Endothelial cell of umbilical vein (primary cell): ENCODE measurements at regions not wholly inside any gene's neighbourhood (a gene's known extent, or its start where the extent isn't known, plus 50 kb on each side); places are given as distances from the start of the nearest gene placed in this dataset.
"Not testable (repeated sequence)": the region's sequence is repeated elsewhere in the genome, so short reads cannot be mapped to it uniquely, and the experiment has no call there.

Experiments used
- BruUV-seq: library from RNA; stranded (reverse); fragments of 400-500 nt; replicated peaks from 2 replicates; lab custom pipeline; 2021; lab: Mats Ljungman, UMichigan
- CTCF ChIA-PET: fragments of 300-600, 350-600 bp; sonication (Branson Sonifier 250); formaldehyde crosslinking; loops from one replicate; lab custom pipeline; 2021; ENCODE audit warnings: antibody characterized with exemption, inconsistent platforms; lab: Charles Lee
- POLR2A ChIA-PET: fragments of 300-600, 350-600 bp; sonication (Branson Sonifier 250); formaldehyde crosslinking; loops from one replicate; lab custom pipeline; 2021; ENCODE audit warnings: antibody characterized with exemption, inconsistent platforms; lab: Charles Lee
- DNase-seq: peaks from one replicate; pipeline ENCODE4 v3.0.0-alpha.2; 2011; ENCODE audit warnings: low read depth, low spot score
- FAIRE-seq: peaks from 2 replicates; lab custom pipeline; 2011; peaks lifted over from hg19 to GRCh38; lab: Jason Lieb, UNC
- H2AFZ ChIP-seq: 2 replicates; pipeline ENCODE4 v1.6.0; 2012; ENCODE audit warnings: low read depth, low read length, control low read depth, inconsistent platforms
- H3K27ac ChIP-seq: 2 replicates; pipeline ENCODE4 v1.5.1; 2011; ENCODE audit warnings: low read depth, mild to moderate bottlenecking, control low read depth, low read length, moderate library complexity; ENCODE audit not compliant: insufficient read depth
- H3K27me3 ChIP-seq, 2 experiments: 2 replicates each; pipeline versions ENCODE4 v1.6.0 to v1.6.1; 2011; ENCODE audit warnings: low read length in 2 of 2, mixed read lengths in 1 of 2; ENCODE audit not compliant: control insufficient read depth in 2 of 2, insufficient read depth in 2 of 2
- H3K36me3 ChIP-seq, 2 experiments: 2 replicates in 1 of 2; 3 replicates in 1 of 2; pipeline ENCODE4 v1.5.1; 2011; ENCODE audit warnings: low read length in 2 of 2, mild to moderate bottlenecking in 1 of 2, moderate library complexity in 1 of 2; ENCODE audit not compliant: control insufficient read depth in 2 of 2, insufficient read depth in 2 of 2; ENCODE audit errors: extremely low read depth in 1 of 2
- H3K4me1 ChIP-seq: 3 replicates; pipeline ENCODE4 v1.5.1; 2011; ENCODE audit warnings: mild to moderate bottlenecking, low read length; ENCODE audit not compliant: control insufficient read depth, insufficient read depth; ENCODE audit errors: extremely low read depth
- H3K4me2 ChIP-seq: 2 replicates; pipeline ENCODE4 v1.6.1; 2011; ENCODE audit warnings: low read length, control low read depth, mixed read lengths; ENCODE audit not compliant: insufficient read depth
- H3K4me3 ChIP-seq, 3 experiments: fragments of 200-600 bp in 1 of 3; sonication (generic), shearing (Covaris generic) in 1 of 3; replicated peaks in 1 of 3; 2 replicates each; pipeline ENCODE4 v1.5.1; 2011 to 2016; ENCODE audit warnings: control low read depth in 3 of 3, low read length in 3 of 3, mild to moderate bottlenecking in 2 of 3, inconsistent platforms in 1 of 3, low read depth in 1 of 3, moderate library complexity in 1 of 3; ENCODE audit not compliant: insufficient read depth in 1 of 3
- H3K79me2 ChIP-seq: 2 replicates; pipeline ENCODE4 v1.6.0; 2012; ENCODE audit warnings: low read length, inconsistent platforms; ENCODE audit not compliant: control insufficient read depth, insufficient read depth
- H3K9ac ChIP-seq: replicated peaks from 2 replicates; pipeline ENCODE3; 2011; ENCODE audit warnings: low read length, control low read depth; ENCODE audit not compliant: insufficient read depth; ENCODE audit errors: extremely low read depth
- H3K9me1 ChIP-seq: replicated peaks from 3 replicates; pipeline ENCODE4 v1.6.0; 2011; ENCODE audit warnings: mild to moderate bottlenecking, low read length; ENCODE audit not compliant: control insufficient read depth, insufficient read depth; ENCODE audit errors: extremely low read depth
- H3K9me3 ChIP-seq: replicated peaks from 2 replicates; pipeline ENCODE4 v1.5.1; 2012; ENCODE audit warnings: low read length, inconsistent platforms; ENCODE audit not compliant: control insufficient read depth, insufficient read depth
- H4K20me1 ChIP-seq: replicated peaks from 2 replicates; pipeline ENCODE3; 2011; ENCODE audit warnings: mild to moderate bottlenecking, low read length; ENCODE audit not compliant: control insufficient read depth, insufficient read depth; ENCODE audit errors: extremely low read depth
- CTCF ChIP-seq, 2 donors: IDR thresholded peaks; 1 replicate in 1 of 2; 2 replicates in 1 of 2; pipeline ENCODE4 v1.5.1; 2011; ENCODE audit warnings: low read length in 2 of 2, mild to moderate bottlenecking in 2 of 2, moderate library complexity in 2 of 2, control low read depth in 1 of 2, inconsistent platforms in 1 of 2, low read depth in 1 of 2; ENCODE audit not compliant: insufficient read depth in 1 of 2; ENCODE audit errors: extremely low read depth in 1 of 2
- EZH2 ChIP-seq: IDR thresholded peaks from 2 replicates; pipeline ENCODE4 v1.6.1; 2012; ENCODE audit warnings: borderline replicate concordance, low read depth, mild to moderate bottlenecking, moderate library complexity, low read length, inconsistent platforms; ENCODE audit not compliant: severe bottlenecking
- FOS ChIP-seq: IDR thresholded peaks from 2 replicates; pipeline ENCODE4 v1.6.1; 2011; ENCODE audit warnings: mild to moderate bottlenecking, low read length, moderate library complexity, borderline replicate concordance; ENCODE audit not compliant: insufficient read depth
- GATA2 ChIP-seq: IDR thresholded peaks from 2 replicates; pipeline ENCODE4 v1.7.0; 2011; ENCODE audit warnings: low read depth, mild to moderate bottlenecking, moderate library complexity, mixed read lengths, low read length; ENCODE audit not compliant: insufficient read length, insufficient read depth
- JUN ChIP-seq: IDR thresholded peaks from 2 replicates; pipeline ENCODE4 v1.6.1; 2011; ENCODE audit warnings: borderline replicate concordance, low read depth; ENCODE audit not compliant: insufficient read length, insufficient read depth
- MYC ChIP-seq: IDR thresholded peaks from one replicate; pipeline ENCODE4 v1.6.1; 2011; ENCODE audit warnings: mild to moderate bottlenecking, low read depth, low read length
- POLR2A ChIP-seq: IDR thresholded peaks from 2 replicates; pipeline ENCODE4 v1.6.1; 2012; ENCODE audit warnings: low read depth, mild to moderate bottlenecking, control low read depth, low read length
- POLR2AphosphoS5 ChIP-seq: IDR thresholded peaks from 2 replicates; pipeline ENCODE4 v1.6.1; 2012; ENCODE audit warnings: low read depth, mild to moderate bottlenecking, control low read depth, low read length, moderate library complexity; ENCODE audit not compliant: insufficient read depth
- dilution Hi-C: fragments of 300-500 bp; cut with MboI; formaldehyde crosslinking; loops from one replicate; pipeline ENCODE4 v1.15.0; 2019; ENCODE audit warnings: low sequenced_read_pairs; ENCODE audit not compliant: extremely low pct_ligation_motif_present
- intact Hi-C: fragments of 100-400 bp; cut with micrococcal nuclease; formaldehyde crosslinking; loops from one replicate; pipeline ENCODE4 v1.10.0; 2022
- TF ChIP-seq, protein P1 (sequence below): IDR thresholded peaks from 2 replicates; pipeline ENCODE4 v1.6.1; 2011; ENCODE audit not compliant: insufficient read depth, insufficient read length

DNA sequence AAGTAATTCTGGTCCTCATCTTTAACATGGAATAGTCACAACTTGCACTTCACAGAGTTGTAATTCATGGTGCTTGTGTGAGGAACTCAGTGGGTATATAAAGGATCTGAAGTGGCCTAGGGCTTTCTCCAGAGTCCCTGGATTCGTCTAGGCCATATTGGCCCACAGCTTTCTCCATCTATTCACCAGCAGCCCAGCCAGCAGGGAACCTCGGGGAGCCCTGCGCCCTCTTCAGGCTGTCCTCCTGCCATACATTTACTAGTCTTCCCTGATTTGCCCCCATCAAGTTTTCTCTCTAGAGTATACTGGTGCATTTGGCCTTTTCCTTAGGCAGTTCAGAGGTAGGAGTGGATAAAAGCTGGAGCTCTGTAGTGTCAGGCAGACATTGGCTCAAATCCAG lies 278.3 kb downstream of the MYCN start:
- H3K36me3 ChIP-seq: no peaks in the 10 kb centered on the region
- no peaks in the 10 kb centered on the region for H3K79me2 ChIP-seq
- TF ChIP-seq GATA2: no peak
- TF ChIP-seq, protein P1, sequence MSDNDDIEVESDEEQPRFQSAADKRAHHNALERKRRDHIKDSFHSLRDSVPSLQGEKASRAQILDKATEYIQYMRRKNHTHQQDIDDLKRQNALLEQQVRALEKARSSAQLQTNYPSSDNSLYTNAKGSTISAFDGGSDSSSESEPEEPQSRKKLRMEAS: no peak
- TF ChIP-seq POLR2AphosphoS5: no peak
- TF ChIP-seq FOS: no peak
- no peak for TF ChIP-seq JUN
- H3K4me2 ChIP-seq: no peak overlapping the region
- CTCF ChIA-PET: no interaction called here
- FAIRE-seq: no peak
- H3K9me1 ChIP-seq: no peaks in the 10 kb centered on the region
- no peak overlapping the region for H3K9ac ChIP-seq
- no peaks in the 10 kb centered on the region for H3K4me1 ChIP-seq
- no peak for DNase-seq
- no peak overlapping the region for H3K27ac ChIP-seq
- H3K27me3 ChIP-seq: no peaks in the 10 kb centered on the region
- no peaks in the 10 kb centered on the region for H3K9me3 ChIP-seq
- intact Hi-C loops (no loop called here), dilution Hi-C loops (no loop called here)
- no TSS peak for BruUV-seq
- POLR2A ChIA-PET: no interaction called here
- H3K4me3 ChIP-seq: no peak overlapping the region
- no peak overlapping the region for H2AFZ ChIP-seq
- no peaks in the 10 kb centered on the region for H4K20me1 ChIP-seq

DNA sequence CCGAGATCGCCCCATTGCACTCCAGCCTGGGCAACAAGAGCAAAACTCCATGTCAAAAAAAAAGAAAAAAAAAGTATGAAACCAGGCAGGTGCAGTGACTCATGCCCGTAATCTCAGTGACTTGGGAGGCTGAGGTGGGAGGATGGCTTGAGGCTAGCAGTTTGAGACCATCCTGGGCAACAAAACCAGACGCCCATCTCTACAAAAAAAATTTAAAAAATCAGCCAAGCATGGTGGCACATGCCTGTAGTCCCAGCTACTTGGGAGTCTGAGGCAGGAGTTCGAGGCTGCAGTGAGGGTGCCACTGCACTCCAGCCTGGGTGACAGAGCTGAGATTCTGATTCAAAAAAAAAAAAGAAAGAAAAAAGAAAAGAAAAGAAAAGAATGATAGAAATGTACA lies 277.8 kb downstream of the MYCN start:
- Histone ChIP-seq H3K36me3 (no peaks in the 10 kb centered on the region), H3K4me3 (no peak overlapping the region), H3K9ac (no peak overlapping the region), H3K9me3 (no peaks in the 10 kb centered on the region), H3K79me2 (no peaks in the 10 kb centered on the region), H3K27me3 (no peaks in the 10 kb centered on the region), H3K4me2 (no peak overlapping the region), H2AFZ (no peak overlapping the region), H3K4me1 (no peaks in the 10 kb centered on the region), H3K9me1 (no peaks in the 10 kb centered on the region), H3K27ac (no peak overlapping the region), H4K20me1 (no peaks in the 10 kb centered on the region)
- dilution Hi-C loops (no loop called here), intact Hi-C loops (no loop called here)
- POLR2A ChIA-PET: no interaction called here
- BruUV-seq: no TSS peak
- CTCF ChIA-PET: no interaction called here
- no peak for FAIRE-seq
- TF ChIP-seq CTCF (IDR thresholded peaks at IDR 0.05; ENCODE audit: extremely low read depth in 1 of 2, insufficient read depth in 1 of 2, low read depth in 1 of 2, low read length in 2 of 2) (no peak), FOS (no peak), EZH2 (no peak), JUN (no peak), MYC (no peak), POLR2A (no peak)
- TF ChIP-seq, protein P1: no peak
- DNase-seq: no peak

DNA sequence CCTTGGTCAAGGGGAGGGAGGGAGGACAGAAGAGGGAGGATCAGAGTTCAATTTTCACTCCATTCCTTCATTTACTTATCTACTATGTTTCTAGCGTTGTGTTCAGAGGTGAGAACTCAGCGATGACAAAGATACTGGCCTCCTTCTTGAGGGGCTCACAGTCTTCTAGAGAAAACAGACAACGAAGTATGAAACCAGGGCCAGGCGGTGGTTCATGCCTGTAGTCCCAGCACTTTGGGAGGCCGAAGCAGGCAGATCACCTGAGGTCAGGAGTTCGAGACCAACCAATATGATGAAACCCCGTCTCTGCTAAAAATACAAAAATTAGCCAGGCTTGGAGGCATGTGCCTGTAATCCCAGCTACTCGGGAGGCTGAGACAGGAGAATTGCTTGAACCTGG lies 277.4 kb downstream of the MYCN start:
- POLR2A ChIA-PET, H3K4me3 ChIP-seq, H3K9ac ChIP-seq, H3K27ac ChIP-seq, H3K4me1 ChIP-seq, H4K20me1 ChIP-seq, H3K9me3 ChIP-seq, intact Hi-C loops, dilution Hi-C loops, FAIRE-seq, H2AFZ ChIP-seq, H3K79me2 ChIP-seq, CTCF ChIA-PET, H3K36me3 ChIP-seq, DNase-seq, H3K4me2 ChIP-seq, H3K27me3 ChIP-seq, H3K9me1 ChIP-seq, BruUV-seq: not testable (repeated sequence)
